GM12872 (cell line): ENCODE measurements at regions not wholly inside any gene's neighbourhood (a gene's known extent, or its start where the extent isn't known, plus 50 kb on each side); places are given as distances from the start of the nearest gene placed in this dataset.

ENCODE experiments used
- CTCF ChIP-seq: IDR thresholded peaks from 3 replicates; pipeline ENCODE4 v1.5.1; 2011; ENCODE audit warnings: low read depth, mild to moderate bottlenecking, low read length, moderate library complexity; ENCODE audit not compliant: insufficient read depth

- TF ChIP-seq CTCF, result no peak
Measured at GRCh38 chr1:185375583-185375982, 58.5 kb upstream of the IVNS1ABP start.

GRCh38 chr1:185373813-185374529 lies 56.9 kb upstream of the IVNS1ABP start:
- no peak for TF ChIP-seq CTCF

- TF ChIP-seq CTCF, result no peak
Measured at GRCh38 chr1:185369786-185370185, 52.7 kb upstream of the IVNS1ABP start.

GRCh38 chr1:185368913-185369491 lies 52.0 kb upstream of the IVNS1ABP start:
- TF ChIP-seq CTCF, result no peak

GRCh38 chr1:185368313-185368855 lies 51.3 kb upstream of the IVNS1ABP start:
- TF ChIP-seq CTCF, result no peak

- TF ChIP-seq CTCF, result no peak
Measured at GRCh38 chr1:185367218-185367617, 50.2 kb upstream of the IVNS1ABP start.
